Liver (tissue), 3 donors: ENCODE measurements at regions not wholly inside any gene's neighbourhood (a gene's known extent, or its start where the extent isn't known, plus 50 kb on each side); places are given as distances from the start of the nearest gene placed in this dataset.

ENCODE experiments used
- CTCF ChIP-seq: fragments of 150-350 bp; IDR thresholded peaks from 2 replicates; pipeline ENCODE4 v1.5.1; 2017; ENCODE audit warnings: improper control_type of control experiment, low read depth, low read length; ENCODE audit not compliant: missing input control
- TAF1 ChIP-seq: conservative IDR thresholded peaks from 2 replicates; pipeline ENCODE4 v1.6.1; 2016; ENCODE audit warnings: antibody characterized with exemption, mild to moderate bottlenecking
- ZBTB33 ChIP-seq: IDR thresholded peaks from 2 replicates; pipeline ENCODE4 v1.6.1; 2016; ENCODE audit warnings: antibody characterized with exemption
- TF ChIP-seq, protein P1 (sequence below): IDR thresholded peaks from 2 replicates; pipeline ENCODE4 v1.6.1; 2016; ENCODE audit warnings: antibody characterized with exemption, mild to moderate bottlenecking
- donor health status: healthy.
- donor health status: healthy.

- TF ChIP-seq ZBTB33 (no peak), CTCF (no peak), TAF1 (no peak)
- TF ChIP-seq, protein P1, sequence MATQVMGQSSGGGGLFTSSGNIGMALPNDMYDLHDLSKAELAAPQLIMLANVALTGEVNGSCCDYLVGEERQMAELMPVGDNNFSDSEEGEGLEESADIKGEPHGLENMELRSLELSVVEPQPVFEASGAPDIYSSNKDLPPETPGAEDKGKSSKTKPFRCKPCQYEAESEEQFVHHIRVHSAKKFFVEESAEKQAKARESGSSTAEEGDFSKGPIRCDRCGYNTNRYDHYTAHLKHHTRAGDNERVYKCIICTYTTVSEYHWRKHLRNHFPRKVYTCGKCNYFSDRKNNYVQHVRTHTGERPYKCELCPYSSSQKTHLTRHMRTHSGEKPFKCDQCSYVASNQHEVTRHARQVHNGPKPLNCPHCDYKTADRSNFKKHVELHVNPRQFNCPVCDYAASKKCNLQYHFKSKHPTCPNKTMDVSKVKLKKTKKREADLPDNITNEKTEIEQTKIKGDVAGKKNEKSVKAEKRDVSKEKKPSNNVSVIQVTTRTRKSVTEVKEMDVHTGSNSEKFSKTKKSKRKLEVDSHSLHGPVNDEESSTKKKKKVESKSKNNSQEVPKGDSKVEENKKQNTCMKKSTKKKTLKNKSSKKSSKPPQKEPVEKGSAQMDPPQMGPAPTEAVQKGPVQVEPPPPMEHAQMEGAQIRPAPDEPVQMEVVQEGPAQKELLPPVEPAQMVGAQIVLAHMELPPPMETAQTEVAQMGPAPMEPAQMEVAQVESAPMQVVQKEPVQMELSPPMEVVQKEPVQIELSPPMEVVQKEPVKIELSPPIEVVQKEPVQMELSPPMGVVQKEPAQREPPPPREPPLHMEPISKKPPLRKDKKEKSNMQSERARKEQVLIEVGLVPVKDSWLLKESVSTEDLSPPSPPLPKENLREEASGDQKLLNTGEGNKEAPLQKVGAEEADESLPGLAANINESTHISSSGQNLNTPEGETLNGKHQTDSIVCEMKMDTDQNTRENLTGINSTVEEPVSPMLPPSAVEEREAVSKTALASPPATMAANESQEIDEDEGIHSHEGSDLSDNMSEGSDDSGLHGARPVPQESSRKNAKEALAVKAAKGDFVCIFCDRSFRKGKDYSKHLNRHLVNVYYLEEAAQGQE, result no peak
Observed at GRCh38 chr3:25027650-25028049, 400.4 kb upstream of the RARB start.
